ENCODE measurements at regions not wholly inside any gene's neighbourhood (a gene's known extent, or its start where the extent isn't known, plus 50 kb on each side); places are given as distances from the start of the nearest gene placed in this dataset.

DNA sequence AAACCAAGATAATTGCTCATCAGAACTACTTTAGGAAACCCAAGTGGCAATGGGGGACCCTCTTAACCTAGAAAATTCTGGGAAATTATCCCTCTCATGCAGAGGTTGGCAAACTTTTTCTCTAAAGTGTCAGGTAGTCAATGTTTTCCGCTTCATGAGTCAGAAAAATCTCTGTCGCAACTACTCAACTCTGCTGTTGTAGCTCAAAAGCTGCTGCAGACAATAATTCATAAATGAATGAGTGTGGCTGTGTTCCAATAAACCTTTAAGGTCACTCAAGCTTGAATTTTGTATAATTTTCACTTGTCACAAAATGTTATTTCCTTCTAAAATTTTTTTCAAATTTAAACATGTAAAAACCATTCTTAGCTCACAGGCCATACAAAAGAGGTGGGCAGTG lies 193.4 kb upstream of the MID1 start:
- DNase-seq (ENCODE audit: low read depth, low spot score) = no peak

DNA sequence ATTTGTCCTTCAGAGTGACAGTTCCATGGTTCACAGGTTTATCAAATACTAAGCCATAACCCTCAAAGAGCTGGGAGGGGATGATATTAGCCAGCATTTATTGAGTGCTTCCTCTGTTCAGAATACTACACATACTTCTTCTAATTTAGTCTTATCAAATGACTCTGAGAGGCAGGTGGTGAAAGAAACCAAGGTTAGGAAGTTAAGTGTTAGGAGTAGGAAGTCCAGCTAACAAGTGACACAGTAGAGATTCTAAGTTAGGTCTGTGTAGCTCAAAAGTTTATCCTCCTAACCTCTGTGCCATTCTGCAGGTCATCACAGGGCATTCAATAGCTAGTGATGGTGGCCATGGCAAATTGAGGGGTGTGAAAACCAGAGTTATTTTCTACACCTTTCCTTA lies 198.3 kb upstream of the MID1 start:
- no peak for DNase-seq (ENCODE audit: low read depth, low spot score)

DNA sequence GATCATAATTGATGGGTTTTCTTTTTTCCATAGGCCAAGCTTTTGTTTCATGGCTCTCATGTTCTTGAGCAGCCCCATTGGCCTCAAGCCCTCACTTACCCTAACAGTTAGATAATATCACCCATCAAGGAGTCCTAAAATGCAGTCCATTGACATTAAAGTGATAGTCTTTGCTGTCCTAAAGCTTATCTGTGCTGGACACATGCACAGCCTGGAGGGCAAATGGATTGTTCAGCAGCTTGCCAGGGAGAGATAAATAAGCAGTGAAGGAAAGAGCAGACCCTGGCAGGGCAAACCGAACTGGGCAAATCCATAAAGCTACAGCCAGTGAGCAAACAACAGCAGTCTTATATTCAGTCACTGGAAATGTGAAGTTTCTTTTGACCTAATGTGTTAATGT lies 199.6 kb upstream of the MID1 start:
- DNase-seq (ENCODE audit: low read depth, low spot score) = no peak

DNA sequence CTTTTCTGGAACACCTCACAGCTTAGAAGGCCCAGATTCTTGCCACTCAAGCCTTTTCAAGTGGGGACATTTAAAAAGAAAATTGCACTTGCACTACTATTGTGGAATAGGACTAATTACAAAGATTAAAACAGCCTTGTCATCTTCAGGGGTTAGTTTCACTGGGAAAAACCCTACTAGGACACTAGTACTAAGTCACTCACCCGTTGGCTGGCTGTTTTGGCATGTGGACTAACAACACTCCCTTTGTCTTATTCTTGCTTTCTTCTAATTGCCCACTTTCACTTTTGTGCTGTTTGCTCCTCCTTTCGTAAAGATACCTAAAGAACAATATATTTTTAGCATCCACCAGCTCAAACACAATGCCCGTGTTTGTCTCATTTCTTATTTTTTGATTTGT lies 200.9 kb upstream of the MID1 start:
- DNase-seq (ENCODE audit: low read depth, low spot score) = no peak

DNA sequence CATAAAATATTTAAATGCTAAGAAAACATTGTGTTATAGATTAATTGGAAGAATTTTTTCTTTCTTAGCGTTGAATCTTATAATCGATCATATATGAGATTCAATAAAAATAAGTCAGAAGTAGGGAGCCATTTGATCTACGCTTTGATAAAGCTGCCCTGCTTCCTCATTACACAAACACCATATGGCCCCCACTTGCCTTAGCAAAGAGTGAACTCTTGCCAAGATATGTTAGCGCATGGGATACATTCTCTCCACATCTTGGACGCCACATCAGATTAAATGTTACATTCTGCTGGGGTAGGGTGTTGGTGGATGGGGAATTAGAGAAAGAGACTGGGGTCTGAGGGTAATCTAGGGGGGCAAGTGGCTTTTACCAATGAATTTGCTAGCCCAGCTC lies 207.7 kb upstream of the MID1 start:
- DNase-seq (ENCODE audit: low read depth, low spot score) = no peak

DNA sequence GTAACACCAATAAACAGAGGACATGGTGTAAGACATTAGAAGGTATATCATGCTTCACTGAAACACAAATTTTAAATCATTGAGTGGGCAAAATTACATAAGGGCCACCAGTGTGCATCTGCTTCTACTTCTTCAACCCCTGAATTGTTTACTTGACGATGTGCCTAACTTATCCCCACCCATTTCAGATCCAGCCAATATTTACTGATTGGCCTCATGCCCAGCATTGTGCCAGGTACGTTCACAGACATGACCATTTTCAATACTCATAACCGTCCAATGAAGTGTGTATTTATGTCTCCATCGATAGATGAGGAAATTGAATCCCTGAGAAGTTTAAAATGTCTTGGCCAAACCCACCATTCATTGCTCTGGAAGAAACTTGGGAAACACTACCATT lies 208.3 kb upstream of the MID1 start:
- no peak for DNase-seq (ENCODE audit: low read depth, low spot score)

DNA sequence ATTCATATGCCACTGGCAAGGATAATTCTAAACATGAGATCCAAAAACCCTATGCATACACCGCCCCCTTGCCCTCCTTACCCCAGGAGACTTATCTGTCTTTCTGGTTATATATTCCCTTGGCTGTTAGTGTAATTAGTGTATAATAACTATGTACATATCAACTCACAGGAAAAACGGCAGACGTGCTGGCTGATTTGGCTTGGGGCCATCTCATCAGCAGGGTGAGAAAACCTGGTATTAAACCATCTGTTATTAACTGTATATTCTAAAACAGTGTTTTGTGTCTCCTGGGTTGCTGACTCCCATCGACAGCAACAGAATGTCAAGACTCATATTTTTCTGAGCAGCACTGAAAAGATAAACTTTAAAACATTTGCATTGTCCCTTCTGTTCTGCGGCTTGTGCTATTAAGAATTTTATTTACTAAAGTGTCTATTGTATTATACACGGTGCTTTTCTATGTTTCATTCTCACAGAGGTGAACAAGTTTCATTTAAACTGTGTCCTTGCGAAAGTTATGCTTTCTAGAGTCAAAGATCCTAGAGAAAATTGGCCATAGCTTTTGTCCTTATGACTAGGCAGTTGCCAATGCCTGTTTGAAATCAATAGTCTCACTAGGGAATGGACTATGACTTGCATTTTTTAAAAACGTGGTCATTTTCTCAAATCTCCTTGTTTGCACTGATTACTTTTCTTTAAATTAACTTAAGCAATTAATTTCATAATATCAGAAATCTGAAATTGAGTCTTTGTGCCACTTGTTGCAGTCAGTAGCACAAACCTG lies 211.5 kb upstream of the MID1 start:
- no peak for DNase-seq (ENCODE audit: low read depth, low spot score)

DNA sequence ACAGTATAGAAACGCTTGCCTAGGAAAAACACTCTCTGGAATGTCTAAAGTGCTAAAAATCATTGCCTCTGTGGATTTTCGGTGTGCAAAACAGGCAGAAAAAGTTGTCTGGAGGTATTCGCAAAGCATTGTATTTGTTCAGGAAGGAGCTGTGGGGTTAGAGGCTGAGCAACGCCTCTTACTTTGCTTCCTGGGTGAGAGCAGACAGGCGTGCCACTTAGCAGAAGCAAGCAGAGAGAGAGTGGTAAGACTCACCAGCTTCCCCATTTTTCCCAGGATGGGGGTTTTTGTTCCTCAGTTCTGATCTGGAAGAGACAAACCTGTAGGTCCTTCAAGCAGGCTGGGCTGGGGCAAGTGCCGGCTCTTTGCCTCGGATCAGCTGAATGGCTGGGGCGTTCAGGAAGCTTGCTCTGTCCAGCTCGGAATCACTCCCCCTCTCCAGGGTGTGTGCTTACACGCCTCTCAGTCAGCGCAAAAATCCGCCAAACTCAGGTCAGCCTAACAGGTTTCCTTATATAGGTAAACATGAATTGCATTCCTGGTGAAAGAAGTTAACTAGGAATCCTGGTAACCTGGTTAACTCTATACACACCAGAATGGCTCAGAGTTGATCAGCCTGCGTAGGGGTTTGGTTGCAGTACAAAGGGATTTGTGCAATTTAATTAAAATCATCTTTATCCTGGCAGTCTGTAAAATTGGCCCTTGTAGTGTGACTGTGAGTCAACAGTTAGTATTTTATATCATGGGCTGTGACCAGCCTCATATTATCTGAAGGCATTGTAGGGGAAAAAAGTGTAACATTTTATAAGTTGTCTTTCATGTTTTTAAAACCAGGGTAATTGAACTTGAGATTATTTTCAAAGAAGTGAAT lies 213.1 kb upstream of the MID1 start:
- DNase-seq (ENCODE audit: low read depth, low spot score) = peak; percentile 7

DNA sequence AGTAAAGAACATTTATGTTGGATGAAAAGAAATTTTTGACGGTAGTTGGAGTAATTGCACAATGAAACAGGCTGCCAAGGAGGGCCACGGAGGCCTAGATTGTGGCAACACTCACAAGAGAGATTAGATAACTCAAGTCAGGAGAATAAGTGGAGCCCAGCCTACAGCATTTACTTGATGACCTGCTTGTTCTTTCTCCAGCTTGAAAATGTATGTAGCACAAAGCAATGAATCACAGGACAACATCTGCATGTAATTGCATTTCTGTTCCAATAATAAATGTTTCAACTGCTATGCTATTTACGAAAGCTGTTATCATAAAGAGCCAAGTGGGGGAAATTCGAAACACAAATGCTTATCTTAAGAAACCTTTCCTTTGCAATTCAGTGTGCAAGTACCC lies 221.2 kb upstream of the MID1 start:
- no peak for DNase-seq (ENCODE audit: low read depth, low spot score)

DNA sequence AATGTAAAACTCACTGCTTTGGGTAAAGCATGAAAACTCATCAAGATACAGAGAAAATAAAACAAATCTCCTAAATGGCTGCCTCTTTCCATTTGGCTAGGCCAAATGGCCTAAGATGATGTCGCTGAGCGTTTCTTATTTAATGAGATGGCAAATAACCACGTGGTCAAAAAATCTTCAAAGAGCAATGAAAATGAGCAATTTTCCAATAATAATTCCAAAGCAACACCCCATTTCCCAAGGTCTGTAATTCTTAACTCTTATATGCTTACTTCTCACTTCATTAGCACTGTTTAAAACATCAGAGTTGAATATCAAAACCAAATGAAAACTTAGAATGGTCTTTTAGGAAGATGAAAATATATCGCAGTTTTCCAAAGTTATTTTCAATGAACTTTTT lies 222.3 kb upstream of the MID1 start:
- DNase-seq (ENCODE audit: low read depth, low spot score) = no peak

DNA sequence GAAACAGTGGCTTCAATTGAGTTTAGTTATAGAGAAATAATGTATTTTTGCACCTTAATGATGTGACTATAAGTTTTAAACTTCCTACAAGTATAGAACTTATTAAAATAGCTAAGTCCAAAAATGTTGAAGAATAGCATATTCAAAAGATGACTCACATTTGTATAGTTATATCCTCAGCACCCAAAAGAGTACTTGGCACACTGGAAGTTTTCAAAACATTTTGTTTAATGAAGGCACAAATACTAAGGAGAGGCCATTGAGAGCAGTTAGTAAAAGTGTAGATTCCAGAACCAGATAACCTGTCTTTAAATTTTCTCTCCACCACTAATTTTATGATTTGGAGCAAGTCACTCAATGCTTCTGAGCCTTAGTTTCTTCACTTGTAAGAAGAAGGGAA lies 226.9 kb upstream of the MID1 start:
- no peak for DNase-seq (ENCODE audit: low read depth, low spot score)

DNA sequence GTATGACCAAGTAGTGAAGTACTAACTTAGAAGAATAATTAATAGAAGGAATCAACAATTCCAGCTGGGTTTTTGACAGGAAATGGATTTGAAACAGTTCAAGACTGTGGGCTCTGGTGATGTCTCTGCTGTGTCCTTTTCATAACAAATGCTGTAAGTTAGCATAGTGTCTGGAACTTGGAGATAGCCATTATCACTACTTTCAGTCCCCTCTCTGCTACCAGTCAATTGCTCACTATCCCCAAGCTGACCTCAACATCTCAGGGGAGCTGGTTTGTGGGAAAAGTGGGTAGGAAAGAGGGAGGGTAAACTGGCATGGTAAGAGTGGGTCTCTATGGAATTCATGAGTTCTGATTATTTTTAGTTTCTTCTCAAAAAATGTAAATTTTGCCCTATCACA lies 231.4 kb upstream of the MID1 start:
- DNase-seq (ENCODE audit: low read depth, low spot score) = no peak

DNA sequence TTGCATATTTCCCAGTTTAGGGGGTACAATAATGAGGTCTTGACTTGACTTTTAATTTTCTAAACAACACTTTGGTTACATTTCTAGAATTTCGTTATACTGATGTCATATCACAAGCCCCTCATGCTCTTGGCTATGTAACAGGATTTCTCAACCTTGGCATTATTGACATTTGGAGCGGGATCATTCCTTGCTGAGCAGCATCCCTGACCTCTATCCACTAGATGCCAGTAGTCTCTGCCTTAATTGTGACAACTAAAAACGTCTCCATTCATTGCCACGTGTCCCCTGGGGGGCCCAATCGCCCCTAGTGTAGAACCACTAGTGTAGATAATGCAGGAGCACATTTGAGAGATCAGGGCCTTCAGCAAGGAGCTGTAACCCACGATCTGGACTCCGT lies 234.2 kb upstream of the MID1 start:
- DNase-seq (ENCODE audit: low read depth, low spot score) = no peak

DNA sequence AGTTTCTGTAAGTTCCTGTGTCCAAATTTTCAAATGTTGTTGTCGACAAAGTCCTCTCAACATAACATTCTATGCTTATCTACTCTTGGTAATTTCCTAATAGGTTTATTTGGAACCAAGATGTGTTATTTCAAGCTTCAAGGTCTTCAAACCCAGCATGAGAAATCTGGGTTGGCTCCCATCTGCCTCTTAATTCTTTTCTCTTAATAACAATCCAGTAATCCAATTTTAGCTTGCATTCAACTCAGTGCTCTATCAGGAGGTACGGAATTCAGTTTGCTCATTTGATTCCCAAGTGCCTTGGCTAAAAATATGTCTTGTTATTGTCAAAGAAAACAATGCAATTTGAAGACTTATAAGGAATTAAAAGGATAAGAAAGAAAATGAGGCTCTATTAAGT lies 235.5 kb upstream of the MID1 start:
- DNase-seq (ENCODE audit: low read depth, low spot score) = no peak

DNA sequence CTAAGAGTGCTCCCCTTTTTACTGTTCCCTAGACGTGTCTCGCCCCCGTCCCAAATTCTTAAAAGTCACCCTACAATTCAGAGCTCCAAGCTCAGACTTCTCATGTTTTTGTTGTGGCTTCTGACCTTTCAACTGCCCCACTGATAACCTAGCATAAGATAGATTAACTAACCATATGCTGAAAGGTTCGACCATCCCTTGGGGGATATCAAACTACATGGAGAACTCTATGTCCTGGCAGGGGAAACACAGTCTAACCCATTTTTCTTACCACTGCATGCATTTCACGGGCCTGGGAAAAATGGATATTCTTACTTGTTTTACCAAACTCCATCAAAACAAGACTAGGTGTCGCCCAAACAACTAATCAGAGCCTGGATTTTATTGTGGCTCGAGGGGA lies 236.4 kb upstream of the MID1 start:
- DNase-seq (ENCODE audit: low read depth, low spot score) = no peak

DNA sequence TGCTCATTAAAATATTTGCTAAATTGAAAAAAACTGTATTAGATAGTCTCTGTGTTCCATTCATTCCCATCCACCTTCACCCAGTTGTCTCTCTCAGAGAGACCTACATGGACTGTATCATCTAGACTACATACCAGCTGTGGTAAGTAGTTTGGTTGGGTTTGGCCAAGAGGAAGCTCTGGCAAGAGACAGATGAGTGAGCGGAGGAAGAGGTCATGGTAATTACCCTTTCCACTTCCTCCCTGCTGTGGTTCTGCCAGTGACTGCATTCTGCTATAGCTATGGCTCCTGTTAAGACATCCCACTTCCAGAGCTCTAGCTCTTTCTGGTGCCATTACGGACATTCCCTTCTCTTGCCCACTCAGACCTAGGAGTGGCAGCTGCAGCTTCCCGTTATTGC lies 239.0 kb upstream of the MID1 start:
- no peak for DNase-seq (ENCODE audit: low read depth, low spot score)

DNA sequence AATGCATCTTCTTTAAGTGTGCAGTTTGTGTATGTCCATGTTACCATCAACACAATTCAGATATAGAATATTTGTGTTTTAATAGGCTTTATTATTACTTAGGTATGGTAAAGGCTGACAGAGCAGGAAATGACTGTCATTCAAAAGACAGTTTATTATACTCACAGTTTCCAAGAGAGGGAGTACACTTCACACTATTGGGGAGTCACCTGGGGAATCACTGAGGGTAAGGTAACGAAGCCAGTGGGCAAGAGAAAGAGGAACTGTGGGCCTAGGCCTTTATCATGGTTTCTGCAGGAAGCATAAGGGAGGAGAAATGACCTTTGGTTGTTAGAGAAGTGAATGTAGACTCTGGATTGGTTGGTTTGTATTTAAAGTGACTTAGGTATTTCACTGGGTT lies 235.1 kb upstream of the HCCS start:
- DNase-seq (ENCODE audit: low read depth, low spot score) = no peak

DNA sequence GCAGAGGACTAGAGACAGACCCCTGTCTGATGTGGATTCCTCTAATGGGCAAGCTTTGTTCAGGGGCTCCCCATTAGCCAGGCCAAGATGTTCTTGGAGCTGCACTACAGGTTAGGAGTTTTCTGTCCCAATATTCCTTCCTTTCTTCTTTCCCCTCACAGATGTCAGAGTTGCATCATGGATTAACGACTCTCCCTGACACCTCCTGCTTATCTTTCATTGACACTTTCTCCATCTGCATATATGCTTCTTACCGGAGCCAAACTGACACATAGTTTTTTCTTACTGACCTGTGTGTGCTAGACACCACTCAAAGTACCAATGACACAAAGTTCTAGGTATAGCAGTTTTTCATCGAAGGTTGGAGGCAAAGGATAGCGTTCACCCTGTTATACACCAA lies 228.6 kb upstream of the HCCS start:
- no peak for DNase-seq (ENCODE audit: low read depth, low spot score)

DNA sequence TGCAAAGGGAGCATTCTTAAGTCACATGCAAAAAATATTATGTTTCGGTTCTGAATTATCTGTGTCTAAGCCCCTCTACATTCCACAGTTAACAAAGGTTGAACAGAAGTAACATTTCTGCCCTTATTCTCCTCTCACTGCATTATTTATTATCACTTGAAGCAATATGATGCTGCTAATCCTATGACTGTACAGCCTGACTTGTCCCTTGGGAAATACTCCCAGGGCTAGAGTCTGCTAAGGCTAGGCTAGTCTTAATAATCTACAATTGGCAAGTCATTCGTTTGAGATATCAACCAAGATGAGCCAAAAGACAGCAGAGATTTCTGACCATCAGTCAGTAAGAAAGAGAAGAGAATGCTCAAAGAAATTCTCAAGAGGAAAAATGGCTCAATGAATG lies 226.9 kb upstream of the HCCS start:
- no peak for DNase-seq (ENCODE audit: low read depth, low spot score)

DNA sequence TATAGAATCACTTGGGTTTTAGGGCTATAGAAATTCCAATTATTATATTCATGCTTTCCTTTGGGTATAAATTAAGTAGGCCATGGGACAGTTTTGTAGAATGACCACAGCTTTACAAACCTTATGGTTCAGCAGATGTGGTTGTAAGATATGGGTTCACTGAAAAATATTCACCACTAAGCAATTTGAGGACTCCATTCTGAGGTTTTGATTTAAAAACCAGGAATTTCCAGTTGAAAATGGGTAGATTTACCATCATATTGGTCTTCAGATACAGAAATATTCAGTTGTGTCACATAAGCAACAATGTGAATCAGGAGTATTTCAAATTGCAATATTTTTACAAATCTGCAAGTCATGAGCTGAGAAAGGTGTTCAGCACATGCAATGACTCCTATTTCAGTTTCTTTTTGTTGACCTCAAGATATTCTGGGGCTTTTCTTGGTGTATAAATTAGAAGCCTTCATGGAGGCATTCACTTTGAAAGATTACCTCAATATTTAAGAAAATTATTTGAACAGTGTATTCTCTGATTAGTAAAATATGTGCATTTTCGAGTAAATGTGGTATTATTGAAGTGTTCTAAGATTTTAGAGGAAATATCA lies 218.4 kb upstream of the HCCS start:
- DNase-seq (ENCODE audit: low read depth, low spot score) = no peak

DNA sequence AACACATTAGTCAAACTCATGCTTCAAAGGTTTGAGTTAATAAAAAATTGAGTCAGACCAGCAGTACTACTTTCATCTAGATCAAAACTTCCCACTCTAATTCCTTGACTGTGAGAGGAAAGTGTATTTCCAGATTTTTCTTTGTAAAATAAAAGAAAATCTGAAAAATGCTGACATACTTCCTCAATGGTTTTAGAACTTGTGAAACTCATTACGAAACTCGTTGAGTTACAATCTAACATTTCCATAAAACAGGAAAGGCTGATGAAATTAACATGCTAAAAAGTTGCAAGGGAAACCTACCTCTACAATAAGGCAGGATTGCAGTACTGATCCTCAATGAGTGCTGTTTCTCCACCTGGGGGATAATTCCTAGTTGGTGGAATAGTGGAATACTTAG lies 217.8 kb upstream of the HCCS start:
- DNase-seq (ENCODE audit: low read depth, low spot score) = no peak

DNA sequence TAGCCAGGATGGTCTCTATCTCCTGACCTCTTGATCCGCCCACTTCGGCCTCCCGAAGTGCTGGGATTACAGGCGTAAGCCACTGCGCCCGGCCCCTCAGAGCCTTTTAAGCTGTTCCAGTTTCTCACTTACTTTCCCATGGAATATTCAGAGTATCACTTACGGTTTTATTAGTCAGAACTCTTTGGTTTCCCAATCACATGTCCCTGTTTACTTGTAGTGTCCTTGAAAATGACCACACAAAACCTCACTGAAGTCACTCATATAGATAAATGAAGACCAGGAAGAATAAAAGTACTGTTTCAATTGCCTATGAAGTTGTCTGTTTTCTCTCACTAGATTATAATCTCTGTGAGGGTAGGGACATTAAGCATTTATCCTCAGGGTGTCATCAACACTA lies 217.2 kb upstream of the HCCS start:
- no peak for DNase-seq (ENCODE audit: low read depth, low spot score)

DNA sequence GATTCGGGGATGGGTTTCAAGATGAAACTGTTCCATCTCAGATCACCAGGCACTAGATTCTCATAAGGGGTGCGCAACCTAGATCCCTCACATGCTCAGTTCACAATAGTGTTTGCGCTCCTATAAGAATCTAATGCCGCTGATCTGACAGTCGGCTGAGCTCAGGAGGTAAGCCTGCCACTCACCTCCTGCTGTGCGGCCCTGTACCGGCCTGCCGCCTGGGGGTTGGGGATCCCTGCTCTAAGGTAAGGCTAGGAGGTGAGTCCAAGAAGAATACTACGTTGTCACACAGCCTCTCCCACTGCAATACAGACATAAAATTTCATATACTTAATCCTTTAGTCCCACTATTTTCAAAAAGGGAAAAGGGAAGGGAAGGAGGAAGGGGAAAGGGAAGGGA lies 213.4 kb upstream of the HCCS start:
- no peak for DNase-seq (ENCODE audit: low read depth, low spot score)
